VCaP (cell line): ENCODE measurements at regions not wholly inside any gene's neighbourhood (a gene's known extent, or its start where the extent isn't known, plus 50 kb on each side); places are given as distances from the start of the nearest gene placed in this dataset.

Experiments used
- H3K27ac ChIP-seq: fragments of 450-650 bp; 2 replicates; pipeline ENCODE4 v1.5.1; 2017
- CTCF ChIP-seq: fragments of 450-650 bp; conservative IDR thresholded peaks from 2 replicates; pipeline ENCODE4 v1.5.1; 2017; ENCODE audit warnings: mild to moderate bottlenecking, moderate library complexity

- no peak for TF ChIP-seq CTCF
- no peak overlapping the region for H3K27ac ChIP-seq
Measured at GRCh38 chr17:33474789-33475188, 181.7 kb upstream of the ASIC2 start.

- no peak overlapping the region for H3K27ac ChIP-seq
- TF ChIP-seq CTCF = no peak
Measured at GRCh38 chr17:33475594-33475993, 182.5 kb upstream of the ASIC2 start.

GRCh38 chr17:33481652-33482051, 188.6 kb upstream of the ASIC2 start:
- TF ChIP-seq CTCF = no peak
- no peak overlapping the region for H3K27ac ChIP-seq

- no peak for TF ChIP-seq CTCF
- no peak overlapping the region for H3K27ac ChIP-seq
Measured at GRCh38 chr17:33482636-33483035, 189.5 kb upstream of the ASIC2 start.

- no peak overlapping the region for H3K27ac ChIP-seq
- no peak for TF ChIP-seq CTCF
Measured at GRCh38 chr17:33484559-33484958, 191.5 kb upstream of the ASIC2 start.

- H3K27ac ChIP-seq = no peak overlapping the region
- no peak for TF ChIP-seq CTCF
Measured at GRCh38 chr17:33486135-33486885, 193.2 kb upstream of the ASIC2 start.

- no peak overlapping the region for H3K27ac ChIP-seq
- no peak for TF ChIP-seq CTCF
Measured at GRCh38 chr17:33487187-33487879, 194.2 kb upstream of the ASIC2 start.
